Suppressor macrophage treated with lipopolysaccharide for 1 hour (primary cell): ENCODE measurements at regions not wholly inside any gene's neighbourhood (a gene's known extent, or its start where the extent isn't known, plus 50 kb on each side); places are given as distances from the start of the nearest gene placed in this dataset.
"Not testable (repeated sequence)": the region's sequence is repeated elsewhere in the genome, so short reads cannot be mapped to it uniquely, and the experiment has no call there.

Experiments
- DNase-seq, 3 donors: peaks; one replicate each; pipeline ENCODE4 v3.0.0-alpha.2; 2020 to 2022

DNA sequence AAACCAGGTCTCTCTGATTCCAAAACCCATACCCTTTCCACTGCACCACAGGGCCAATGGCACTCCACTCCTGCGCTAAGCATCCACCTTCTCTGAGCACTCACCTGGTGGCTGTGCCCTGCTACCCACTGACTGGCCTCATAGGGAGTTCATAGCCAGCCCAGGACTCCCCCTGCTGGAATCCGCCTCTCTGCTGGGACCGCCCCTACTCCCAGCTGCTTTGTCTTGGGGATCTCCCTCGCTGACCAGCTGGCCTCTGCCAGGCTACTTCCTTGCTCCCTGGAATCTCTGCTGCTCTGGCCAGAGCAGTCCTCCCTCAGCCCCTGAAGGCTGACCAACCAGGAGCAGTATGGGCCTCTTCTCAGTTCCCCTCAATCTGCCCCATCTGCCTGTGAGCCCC, 129.7 kb downstream of the FAXC start:
- DNase-seq: peak in 2 of 3 donors; percentile 1 to 7

DNA sequence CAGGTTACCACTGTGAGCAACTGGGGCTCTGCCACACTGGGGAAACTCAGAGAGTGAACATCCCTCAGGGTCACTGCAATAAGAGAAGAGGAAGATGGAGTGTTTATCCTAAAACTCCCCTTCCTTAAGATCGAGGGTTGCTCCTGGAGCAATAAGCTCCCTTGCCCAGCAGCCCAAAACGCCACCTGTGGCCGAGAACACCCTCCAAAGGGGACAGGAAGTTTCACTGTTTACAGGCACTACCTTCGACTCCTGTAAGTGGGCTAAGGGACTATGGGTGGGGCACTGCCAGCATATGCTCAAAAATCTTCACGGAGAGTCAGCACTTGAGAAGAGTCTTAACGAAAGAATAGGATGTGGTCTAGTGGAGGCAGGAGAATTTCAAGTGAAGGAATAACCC, 132.5 kb downstream of the FAXC start:
- DNase-seq: no peak

DNA sequence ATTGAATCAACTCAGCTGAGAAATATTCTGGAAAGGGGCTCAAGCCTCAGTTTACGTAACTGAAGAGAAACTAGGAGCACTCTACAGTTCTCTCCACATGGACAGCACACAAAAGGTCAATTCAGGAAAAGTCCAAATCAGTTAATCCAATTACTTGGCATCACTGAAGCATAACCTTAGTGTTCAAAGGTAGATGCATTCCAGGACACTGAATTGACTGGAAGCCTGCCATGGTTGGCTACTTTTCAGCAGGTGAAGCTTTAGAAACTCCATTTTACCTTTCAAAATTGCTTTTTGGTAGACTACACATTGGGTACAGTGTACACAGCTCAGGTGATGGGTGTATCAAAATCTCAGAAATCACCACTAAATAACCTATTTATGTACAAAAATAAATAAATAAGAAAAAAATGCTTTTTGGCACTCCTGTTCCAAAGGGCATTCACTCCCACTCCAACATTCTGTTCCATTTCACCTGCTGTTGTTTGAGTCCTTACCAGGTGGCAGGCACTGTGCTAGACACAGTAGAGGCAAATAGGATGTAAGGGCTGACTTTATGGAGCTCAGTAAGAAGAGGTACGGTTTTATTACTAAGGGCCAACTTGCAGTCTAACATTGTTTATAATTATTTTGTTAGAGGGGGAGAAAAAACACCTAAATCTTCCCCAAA, 153.4 kb downstream of the FAXC start:
- no peak for DNase-seq

DNA sequence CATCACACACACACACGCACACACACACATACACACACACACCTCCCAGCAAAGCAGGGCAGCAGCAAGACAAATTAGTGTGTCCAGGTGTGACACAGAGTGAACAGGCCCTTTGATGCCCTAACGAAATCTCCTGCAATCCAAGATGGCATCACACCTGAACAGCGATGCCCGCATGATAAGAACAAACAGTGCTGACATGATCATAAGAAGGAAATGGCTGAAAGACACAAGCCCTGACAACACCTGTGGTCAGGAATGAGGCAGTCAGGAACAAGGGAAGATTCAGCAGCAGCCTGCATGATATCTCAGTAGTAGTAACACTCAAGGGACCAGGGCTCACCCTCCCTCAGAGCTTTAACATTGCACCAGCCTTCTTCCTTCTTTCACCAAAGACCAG, 156.9 kb downstream of the FAXC start:
- DNase-seq: no peak

DNA sequence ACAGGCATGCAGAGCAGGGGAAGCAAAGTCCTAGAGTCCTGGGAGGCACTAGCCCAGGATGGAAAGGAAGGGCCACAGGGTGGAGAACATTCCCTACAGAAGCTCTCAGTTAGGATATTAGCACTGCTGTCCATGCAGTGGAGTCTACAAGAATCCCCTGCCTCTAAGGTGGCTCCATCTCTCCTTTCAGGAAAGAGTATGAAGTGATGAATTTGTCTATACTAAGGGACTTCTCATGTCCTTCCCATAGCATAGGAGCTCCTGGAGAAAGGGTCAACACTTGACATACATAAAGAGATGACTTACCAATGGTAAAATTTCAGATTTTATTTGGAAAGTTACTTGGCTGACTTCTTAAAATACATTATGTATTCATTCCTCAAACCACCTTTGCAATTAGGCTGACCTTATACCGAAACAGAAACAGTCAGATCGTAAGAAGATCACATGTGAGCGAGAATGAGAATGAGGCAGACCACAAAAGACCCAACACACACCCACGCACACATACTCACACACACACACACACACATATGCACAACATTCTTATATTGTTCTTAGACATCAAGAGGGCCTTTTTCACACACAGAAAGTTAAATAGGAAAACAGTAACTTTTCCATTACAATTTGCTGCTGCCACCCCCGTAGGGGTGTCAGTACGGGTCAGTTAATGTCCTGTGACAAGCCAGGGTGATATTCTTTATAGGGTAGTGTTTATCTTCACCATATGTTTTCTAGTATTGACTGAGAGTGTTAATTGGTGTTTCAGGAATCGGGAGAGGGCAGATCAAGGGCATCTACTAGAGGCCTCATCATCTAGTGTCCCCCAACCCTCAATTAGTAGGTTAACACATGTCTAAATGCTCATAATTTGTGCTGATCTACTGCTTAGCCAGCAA, 159.4 kb downstream of the FAXC start:
- no peak for DNase-seq

DNA sequence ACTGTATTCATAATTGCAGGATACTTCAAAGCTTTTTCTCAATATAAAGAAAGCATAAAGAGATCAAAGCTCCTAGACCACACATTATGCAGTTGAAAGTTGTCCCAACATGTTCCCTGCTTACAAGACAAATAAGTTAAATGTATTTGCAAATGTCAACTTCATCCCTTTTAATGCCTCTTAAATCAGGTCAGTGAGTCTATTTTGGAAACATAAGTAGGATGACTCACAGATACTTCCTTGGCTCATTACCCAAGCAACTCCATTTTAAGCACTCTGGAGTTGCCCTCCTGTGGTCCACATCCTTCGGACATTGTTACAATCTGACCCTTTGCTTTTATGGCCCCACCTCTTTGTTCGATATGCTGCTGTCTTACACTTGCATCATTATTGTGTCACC, 162.0 kb downstream of the FAXC start:
- no peak for DNase-seq

DNA sequence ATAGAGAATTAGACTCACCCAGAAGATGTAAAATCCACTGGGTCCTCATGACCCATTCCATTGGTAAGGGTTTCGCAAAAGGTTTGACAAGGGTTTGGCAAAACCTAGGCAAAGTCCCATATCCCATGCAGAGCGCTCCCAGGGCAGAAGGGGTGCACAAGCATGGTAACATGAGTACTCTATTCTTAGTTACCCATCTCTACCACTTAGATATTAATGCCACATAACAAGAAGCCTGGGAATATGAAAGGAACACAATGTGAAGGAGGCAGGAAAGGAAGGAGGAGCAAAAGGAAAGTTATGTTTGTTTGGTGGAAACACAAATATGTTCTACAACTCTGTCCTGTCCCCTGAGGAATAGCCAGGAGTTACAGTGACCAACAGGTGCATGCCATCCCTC, 163.1 kb downstream of the FAXC start:
- DNase-seq: no peak

DNA sequence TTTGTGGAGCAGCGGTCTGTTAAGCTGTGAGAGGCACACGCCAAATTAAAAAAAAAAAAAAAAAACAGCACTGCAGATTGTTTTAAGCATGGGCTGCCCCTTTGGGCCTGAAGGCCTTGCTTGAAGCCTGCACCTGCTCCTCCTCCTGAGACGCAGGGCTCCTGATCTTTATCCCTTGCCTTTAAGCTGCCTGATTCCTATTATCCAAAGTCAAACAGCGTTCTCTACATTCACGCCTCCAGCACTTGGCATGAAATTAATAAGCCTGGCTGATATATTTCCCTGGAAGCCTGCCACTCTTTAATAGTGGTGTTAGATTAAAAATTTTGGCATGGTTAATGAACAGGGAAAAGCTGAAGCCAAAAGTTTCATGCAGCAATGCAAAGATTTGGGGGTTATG, 163.9 kb downstream of the FAXC start:
- no peak for DNase-seq

DNA sequence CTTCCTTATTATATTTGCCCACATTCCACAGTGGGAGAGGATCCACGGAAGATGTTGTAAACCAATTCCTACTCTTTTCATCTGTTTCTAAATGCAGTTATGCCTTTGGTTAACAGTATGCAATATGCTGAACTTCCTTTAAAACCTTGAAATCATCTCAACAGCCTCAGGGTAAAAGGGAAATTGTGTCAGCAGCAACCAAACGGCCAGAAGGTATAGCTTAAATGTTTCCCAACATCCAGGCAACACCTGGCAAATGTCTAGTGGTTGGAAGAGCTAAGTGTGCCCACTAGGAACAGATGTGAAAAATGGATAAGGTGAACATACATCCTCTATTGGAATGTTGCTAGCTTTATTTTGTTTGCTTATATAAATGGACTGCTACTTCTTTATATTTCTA, 164.8 kb downstream of the FAXC start:
- DNase-seq: no peak

DNA sequence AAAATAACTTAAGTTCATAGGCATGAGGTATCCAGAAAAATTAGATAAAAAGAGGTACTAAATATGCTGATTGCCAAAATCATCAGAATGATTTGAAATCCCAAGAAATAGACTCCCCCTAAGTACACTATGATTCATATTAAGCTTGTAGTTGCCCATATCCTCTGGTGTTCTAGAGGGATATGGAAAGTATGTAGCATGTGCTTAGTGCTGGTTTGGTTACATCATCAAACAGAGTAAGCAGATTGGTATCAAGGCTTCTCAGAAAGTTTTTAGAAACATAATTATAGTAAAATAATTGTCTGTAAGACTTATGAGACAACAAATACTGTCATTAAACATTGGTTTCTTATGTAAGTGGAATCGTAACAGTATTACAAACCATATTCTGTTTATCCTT, 166.4 kb downstream of the FAXC start:
- DNase-seq: no peak

DNA sequence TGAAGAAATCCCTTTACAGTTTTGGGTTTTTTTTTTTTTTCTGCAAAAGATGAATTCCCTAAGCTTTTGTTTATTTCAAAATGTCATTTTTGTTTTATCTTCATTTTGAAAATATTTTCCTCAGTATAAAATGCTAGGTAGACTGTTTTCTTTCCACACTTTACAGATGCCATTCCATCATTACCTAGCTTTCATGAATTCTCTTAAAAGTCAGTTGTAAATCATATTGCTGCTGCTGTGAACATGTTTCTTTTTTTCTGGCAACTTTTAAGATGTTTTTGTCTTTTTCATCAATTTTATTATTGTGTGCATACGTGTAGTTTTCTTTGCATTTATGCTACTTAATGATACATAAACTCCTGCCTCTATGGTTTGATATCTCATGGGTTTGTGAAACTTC, 168.3 kb downstream of the FAXC start:
- no peak for DNase-seq

DNA sequence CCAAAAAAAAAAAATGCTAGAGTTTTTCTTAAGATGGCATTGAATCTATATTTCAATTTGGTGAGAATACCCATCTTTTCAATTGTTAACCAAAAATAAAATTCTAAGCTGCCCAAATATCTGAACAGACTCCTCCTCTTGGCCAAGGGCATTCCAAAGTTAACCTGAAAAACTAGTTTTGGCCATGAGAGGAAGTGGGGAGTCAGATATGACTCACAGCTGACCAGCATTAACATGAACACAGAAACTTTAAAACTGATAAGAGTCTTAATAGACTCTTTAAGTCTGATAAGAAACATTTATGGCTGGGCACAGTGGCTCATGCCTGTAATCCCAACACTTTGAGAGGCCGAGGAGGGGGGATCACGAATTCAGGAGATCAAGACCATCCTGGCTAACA, 171.3 kb downstream of the FAXC start:
- no peak for DNase-seq

DNA sequence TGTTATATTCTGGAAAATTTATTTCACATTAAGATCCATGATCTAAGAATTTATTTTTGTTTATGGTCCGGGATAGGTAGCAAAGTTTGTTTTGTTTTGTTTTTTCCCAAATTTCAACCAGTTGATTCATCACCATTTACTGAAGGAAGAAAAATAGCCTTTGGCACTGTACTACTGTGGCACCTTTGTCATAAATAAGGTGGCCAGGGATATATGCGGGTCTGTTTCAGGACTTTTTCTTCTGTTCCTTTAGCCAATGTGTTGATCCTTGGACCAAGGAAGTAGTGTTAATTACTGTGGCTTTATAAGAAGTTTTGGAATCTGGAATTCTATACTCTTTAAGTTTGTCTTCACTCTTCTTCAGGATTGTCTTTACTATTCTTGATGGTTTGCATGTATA, 171.7 kb downstream of the FAXC start:
- no peak for DNase-seq

DNA sequence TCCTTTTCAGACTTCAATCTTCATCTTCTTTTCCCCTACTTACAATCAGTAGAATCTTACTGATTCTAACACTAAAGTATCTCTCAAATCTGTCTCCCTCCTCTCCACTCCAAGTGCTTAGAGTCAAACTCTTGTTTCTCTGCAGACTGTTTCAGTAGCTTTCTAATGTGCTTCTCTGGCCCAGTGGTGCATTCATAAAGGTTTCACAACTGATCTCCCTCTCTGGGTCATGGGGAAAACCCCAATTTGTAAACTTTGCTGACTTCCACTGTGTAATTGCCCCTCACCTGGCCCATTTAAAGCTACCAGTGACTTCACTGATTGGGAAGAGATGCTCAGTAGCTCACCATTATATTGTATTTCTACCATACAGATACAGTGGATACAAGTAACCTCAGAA, 183.6 kb downstream of the FAXC start:
- no peak for DNase-seq

DNA sequence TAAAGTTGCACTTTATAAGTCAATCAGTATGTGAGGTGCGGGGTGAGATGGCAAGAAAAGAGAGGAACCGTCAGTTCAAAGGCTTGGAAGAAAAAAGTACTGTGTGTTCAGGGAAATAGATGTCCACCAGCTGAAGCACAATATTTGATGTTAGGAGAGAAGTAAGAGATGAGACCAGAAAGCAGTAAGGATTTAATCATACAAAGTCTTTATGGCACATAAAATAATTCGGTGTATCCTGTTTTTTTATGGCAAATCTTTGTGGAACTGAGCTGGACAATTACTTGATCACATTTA, 197.2 kb downstream of the FAXC start:
- no peak for DNase-seq

DNA sequence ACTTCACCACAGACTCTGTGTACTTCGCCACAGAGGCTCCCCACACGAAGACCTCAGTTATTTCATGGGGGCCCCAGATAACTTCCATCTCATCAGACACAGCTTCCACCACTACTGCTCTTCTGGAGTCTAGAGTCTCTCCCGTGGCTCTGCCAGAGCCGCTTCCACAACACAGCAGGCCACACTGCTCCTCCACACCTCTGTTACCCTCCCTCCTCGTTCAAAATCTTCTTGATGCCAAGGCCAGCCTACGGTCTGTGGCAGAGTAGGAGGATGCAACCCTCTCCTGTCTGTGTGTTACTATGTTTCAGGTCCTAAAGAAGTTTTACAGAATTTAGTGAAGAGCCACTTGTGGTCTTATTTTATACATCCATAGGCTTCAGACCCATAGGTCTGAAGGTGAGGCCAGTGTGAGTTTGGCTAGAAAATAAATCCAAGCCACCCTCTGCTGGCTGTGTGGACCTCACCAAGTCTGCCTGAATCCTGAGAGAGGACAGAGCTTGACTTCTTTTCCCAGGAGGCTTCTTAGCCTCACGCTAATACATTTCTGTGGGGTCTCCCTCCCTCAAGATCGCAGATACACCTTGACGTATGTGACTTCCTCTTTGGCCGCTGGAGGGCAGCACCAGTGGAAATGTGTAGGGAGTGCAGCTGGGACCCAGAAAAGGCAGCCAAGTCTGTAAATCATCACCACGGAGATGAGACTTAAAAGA, 197.7 kb downstream of the FAXC start:
- peak in 2 of 3 donors; percentile 17 to 37 for DNase-seq

DNA sequence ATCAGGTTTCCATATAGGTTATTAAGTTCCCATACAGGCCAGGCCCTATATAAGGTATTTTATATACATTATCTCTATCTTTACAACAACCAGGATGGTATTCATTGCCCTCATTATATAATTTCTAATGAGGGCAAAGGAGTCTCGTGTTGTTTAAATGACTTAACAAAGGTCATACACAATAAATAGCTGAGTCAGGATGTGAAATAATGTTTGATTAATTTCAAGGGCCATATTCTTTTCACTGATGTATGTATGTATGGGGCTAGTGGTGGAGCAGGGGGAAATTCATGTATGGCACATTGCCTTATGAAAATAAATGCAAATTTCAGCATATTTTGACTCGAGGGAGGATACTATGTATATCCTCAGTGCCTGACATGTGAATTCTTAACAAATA, 200.7 kb downstream of the FAXC start:
- DNase-seq: no peak

DNA sequence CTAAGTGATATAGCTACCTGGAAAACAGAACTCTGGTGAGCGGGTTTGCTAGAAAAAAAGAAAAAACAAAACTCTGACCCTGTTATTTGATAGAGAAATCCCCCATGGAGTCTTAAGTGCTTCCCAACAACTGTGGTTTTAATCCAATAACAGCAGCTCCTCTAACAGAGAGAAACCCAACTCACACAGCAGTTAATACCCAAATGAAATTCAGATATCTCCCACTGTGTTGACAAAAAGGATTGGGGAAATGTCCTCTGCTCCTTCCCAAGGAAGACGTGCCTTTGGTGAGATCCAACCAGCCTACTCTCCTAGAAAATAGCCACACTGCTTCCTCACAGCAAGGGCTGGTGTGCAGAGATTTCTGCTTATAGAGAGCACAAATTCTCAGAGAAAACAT, 200.4 kb upstream of the FBXL4 start:
- DNase-seq: no peak

DNA sequence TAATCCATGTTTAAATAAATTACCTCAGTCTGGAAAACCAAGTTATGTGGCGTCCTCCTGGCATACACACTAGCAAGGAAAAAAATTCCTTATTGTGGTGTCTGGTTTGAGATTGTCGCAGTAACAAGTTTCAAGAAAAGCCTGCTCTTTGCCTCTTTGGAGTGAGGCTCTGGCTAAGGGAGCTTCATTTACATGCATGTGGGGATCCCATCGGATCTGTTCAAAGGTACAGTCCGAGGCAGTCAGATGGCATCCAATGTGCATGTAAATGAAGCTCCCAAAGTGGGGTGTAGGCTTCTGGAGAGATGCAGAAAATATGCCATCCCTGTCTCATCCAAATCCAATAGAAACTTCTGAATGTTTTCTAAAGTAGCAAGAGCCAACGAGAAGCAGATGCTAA, 199.5 kb upstream of the FBXL4 start:
- no peak for DNase-seq

DNA sequence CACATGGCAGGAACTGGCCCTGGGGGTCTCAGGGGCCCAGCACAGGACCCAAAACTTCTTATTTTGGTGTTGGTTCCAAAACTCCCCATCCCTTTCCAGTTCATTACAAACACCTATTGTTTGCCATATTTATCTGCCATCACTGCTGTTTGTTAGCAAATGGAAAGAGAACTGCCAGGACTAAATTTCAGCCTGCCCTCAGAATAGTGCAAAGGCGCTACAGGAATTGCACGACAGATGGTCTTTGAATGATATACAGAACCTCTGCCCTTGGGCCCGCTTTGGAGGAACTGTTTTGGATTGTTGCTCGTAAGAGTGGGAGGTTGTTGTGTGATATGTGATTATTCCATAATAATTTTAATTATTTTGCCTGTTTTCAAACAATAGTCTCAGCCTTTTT, 199.0 kb upstream of the FBXL4 start:
- DNase-seq: no peak

DNA sequence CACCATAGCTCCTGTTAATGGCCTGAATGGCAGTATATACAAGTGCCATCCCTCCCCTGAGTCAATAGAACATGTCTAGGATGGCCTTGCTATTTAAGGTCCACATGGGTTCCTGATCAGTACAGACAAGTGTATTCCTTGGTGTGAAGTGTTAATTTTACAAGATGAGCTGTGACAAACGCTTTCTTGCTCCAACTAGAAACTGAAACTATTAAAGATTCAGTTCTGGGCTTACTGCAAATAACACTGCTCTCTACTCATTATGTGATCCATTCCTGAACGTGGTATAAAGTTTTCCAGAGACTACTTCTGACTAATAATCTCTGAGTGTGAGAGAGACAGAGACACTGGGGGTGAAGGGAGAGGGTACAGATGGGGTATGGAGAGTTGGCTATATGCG, 198.0 kb upstream of the FBXL4 start:
- DNase-seq: no peak

DNA sequence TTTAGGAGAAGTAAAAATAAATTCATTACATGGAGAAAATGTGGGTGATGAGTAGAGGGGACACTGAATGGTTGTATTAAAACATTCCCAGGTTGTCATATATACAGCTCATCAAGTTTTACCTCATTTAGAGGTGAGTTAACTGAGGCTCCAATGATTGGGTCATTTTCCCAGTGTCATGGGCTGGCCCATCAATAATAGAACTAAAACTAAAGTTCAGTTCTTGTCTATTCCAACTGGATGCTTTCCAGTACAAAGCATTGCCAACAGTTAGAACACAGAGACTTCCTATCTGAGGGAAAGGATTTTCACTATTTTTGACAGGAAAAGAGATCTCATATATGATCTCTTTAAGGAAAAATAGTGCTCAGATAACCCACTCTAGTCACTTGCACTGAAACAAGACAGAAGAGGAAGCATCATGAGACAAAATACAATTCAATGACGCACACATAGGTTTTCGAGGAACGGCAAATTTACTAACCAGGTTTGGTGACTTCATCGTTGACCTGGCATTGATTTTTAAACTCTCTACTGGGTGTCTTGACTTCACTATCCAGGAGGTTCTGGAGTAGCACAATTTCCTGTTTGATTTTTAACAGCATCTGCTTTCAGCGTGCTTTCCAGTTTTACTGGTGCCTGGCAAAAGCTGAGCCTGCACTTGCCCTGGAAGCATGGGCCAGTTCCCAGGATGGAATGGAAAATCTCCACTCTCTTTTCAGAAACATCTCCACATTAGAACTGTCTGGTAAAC, 195.5 kb upstream of the FBXL4 start:
- DNase-seq: no peak

DNA sequence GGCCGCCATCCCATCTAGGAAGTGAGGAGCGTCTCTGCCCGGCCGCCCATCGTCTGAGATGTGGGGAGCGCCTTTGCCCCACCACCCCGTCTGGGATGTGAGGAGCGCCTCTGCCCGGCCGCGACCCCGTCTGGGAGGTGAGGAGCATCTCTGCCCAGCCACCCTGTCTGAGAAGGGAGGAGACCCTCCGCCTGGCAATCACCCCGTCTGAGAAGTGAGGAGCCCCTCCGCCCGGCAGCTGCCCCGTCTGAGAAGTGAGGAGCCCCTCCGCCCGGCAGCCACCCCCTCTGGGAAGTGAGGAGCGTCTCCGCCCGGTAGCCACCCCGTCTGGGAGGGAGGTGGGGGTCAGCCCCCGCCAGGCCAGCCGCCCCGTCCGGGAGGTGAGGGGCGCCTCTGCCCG, 194.2 kb upstream of the FBXL4 start:
- DNase-seq: not testable (repeated sequence)
